ENCODE measurements at regions not wholly inside any gene's neighbourhood (a gene's known extent, or its start where the extent isn't known, plus 50 kb on each side); places are given as distances from the start of the nearest gene placed in this dataset.

GRCh38 chr1:39091845-39092645 is 65.9 kb downstream of the NDUFS5 start:
- TF ChIP-seq EZH2 (IDR thresholded peaks at IDR 0.05), result no peak
- no peak for TF ChIP-seq POLR2AphosphoS5 (IDR thresholded peaks at IDR 0.05; ENCODE audit: borderline replicate concordance, low read depth, low read length)
- TF ChIP-seq FOXP2 (optimal IDR thresholded peaks at IDR 0.05; ENCODE audit: control extremely low read depth, extremely low read length, insufficient read depth), result no peak
